ENCODE measurements at regions not wholly inside any gene's neighbourhood (a gene's known extent, or its start where the extent isn't known, plus 50 kb on each side); places are given as distances from the start of the nearest gene placed in this dataset.

DNA sequence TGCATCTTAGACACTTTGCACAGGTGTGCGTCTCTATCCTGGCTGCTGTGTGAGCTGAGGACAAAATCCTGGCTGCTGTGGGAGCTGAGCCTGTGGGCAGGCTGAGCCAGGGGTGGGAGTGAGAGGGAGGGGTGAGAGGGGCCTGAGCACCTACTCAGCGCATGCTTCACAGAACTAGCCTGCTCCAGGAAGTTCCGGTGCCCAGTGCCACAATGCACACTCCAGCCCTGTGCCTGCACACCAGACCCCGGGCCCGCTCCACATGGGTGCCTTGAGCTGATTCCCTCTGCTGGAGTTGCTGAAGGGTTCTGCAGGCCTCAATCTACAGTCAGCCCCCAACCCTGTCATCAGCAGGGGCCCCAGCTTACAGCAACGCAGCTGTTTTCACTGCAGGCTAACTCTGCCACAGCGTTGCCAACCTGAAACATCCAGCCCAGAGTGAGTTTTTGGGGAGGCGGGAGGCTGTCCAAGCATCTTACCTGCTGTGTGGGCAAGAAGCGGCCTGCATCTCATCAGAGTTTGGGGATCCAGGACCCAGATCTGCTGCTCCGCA is 1377.9 kb downstream of the TBC1D22A start:
- TF ChIP-seq ZFP30 (CRISPR knock-in tag; IDR thresholded peaks at IDR 0.05) (no peak), OSR1 (CRISPR knock-in tag; IDR thresholded peaks at IDR 0.05) (no peak), CSDC2 (CRISPR knock-in tag; IDR thresholded peaks at IDR 0.05) (no peak), CREB5 (CRISPR knock-in tag; IDR thresholded peaks at IDR 0.05; ENCODE audit: low read depth) (no peak), ISL1 (CRISPR knock-in tag; IDR thresholded peaks at IDR 0.05) (no peak)
- TF ChIP-seq, protein P1, sequence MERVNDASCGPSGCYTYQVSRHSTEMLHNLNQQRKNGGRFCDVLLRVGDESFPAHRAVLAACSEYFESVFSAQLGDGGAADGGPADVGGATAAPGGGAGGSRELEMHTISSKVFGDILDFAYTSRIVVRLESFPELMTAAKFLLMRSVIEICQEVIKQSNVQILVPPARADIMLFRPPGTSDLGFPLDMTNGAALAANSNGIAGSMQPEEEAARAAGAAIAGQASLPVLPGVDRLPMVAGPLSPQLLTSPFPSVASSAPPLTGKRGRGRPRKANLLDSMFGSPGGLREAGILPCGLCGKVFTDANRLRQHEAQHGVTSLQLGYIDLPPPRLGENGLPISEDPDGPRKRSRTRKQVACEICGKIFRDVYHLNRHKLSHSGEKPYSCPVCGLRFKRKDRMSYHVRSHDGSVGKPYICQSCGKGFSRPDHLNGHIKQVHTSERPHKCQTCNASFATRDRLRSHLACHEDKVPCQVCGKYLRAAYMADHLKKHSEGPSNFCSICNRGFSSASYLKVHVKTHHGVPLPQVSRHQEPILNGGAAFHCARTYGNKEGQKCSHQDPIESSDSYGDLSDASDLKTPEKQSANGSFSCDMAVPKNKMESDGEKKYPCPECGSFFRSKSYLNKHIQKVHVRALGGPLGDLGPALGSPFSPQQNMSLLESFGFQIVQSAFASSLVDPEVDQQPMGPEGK (CRISPR knock-in tag; IDR thresholded peaks at IDR 0.05; ENCODE audit: borderline replicate concordance): no peak
- ATAC-seq: no peak

GRCh38 chr22:48139776-48140175 is 1377.3 kb downstream of the TBC1D22A start:
- ATAC-seq: no peak
- TF ChIP-seq CSRNP3 (CRISPR knock-in tag; IDR thresholded peaks at IDR 0.05) (no peak), TOX (CRISPR knock-in tag; IDR thresholded peaks at IDR 0.05; ENCODE audit: borderline replicate concordance) (no peak), ISL1 (CRISPR knock-in tag; IDR thresholded peaks at IDR 0.05) (no peak), BACH2 (CRISPR knock-in tag; IDR thresholded peaks at IDR 0.05; ENCODE audit: borderline replicate concordance) (no peak), CREB5 (CRISPR knock-in tag; IDR thresholded peaks at IDR 0.05; ENCODE audit: low read depth) (no peak), TSHZ2 (CRISPR knock-in tag; IDR thresholded peaks at IDR 0.05) (no peak), PPARA (CRISPR knock-in tag; IDR thresholded peaks at IDR 0.05; ENCODE audit: borderline replicate concordance) (no peak), ZNF565 (CRISPR knock-in tag; conservative IDR thresholded peaks at IDR 0.05; ENCODE audit: low read depth) (no peak), ZNF8 (CRISPR knock-in tag; IDR thresholded peaks at IDR 0.05) (no peak), CSDC2 (CRISPR knock-in tag; IDR thresholded peaks at IDR 0.05) (no peak), ZFP30 (CRISPR knock-in tag; IDR thresholded peaks at IDR 0.05) (no peak), ARNTL (CRISPR knock-in tag; IDR thresholded peaks at IDR 0.05; ENCODE audit: borderline replicate concordance, low read depth) (no peak)

DNA sequence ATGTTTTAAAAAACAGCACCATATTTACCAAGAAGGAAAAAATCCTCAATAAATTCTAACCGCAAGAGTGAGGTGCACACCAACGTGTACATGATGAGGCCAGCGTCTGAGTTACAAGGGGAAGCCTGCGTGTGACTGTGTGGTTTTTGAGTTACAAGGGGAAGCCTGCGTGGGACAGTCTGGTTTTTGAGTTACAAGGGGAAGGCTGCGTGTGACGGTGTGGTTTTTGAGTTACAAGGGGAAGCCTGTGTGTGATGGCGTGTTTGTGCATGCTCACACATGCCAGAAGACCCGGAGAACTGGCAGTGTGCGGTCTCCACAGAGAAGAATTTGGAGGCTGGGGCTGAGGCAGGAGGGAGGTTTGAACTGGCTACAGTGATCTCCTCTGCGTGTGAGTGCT is 1376.4 kb downstream of the TBC1D22A start:
- ATAC-seq: no peak
- TF ChIP-seq BACH2 (CRISPR knock-in tag; IDR thresholded peaks at IDR 0.05; ENCODE audit: borderline replicate concordance) (no peak), ZFP30 (CRISPR knock-in tag; IDR thresholded peaks at IDR 0.05) (no peak), SNAI2 (CRISPR knock-in tag; IDR thresholded peaks at IDR 0.05) (no peak), ESRRG (CRISPR knock-in tag; IDR thresholded peaks at IDR 0.05) (no peak), ZC3H10 (CRISPR knock-in tag; IDR thresholded peaks at IDR 0.05) (no peak)

DNA sequence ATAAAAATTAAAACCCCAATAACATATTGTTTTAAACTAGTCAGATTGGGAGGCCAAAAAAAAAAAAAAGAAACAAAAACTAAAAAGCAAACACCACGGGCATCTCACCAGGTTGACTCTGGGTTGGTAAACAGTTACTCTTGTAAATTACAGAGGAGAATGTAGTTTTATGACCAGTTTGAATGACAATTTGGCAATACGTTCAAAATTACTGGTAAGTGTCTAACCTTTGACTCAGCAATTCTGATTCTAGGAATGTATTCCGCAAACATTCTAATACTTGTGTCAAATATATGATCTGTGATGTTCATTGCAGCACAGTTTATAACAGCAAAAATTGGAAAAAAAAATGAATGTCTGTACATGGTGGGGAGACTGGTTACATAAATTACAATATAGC is 1376.0 kb downstream of the TBC1D22A start:
- no peak for ATAC-seq
- TF ChIP-seq ZNF70 (CRISPR knock-in tag; IDR thresholded peaks at IDR 0.05) (no peak), ESRRG (CRISPR knock-in tag; IDR thresholded peaks at IDR 0.05) (no peak), OSR1 (CRISPR knock-in tag; IDR thresholded peaks at IDR 0.05) (no peak), TSHZ2 (CRISPR knock-in tag; IDR thresholded peaks at IDR 0.05) (no peak), ZC3H10 (CRISPR knock-in tag; IDR thresholded peaks at IDR 0.05) (no peak), ARNTL (CRISPR knock-in tag; IDR thresholded peaks at IDR 0.05; ENCODE audit: borderline replicate concordance, low read depth) (no peak), ZNF565 (CRISPR knock-in tag; conservative IDR thresholded peaks at IDR 0.05; ENCODE audit: low read depth) (no peak), ZNF8 (CRISPR knock-in tag; IDR thresholded peaks at IDR 0.05) (no peak)
- TF ChIP-seq, protein P1 (CRISPR knock-in tag; IDR thresholded peaks at IDR 0.05; ENCODE audit: borderline replicate concordance): no peak

Data from SK-N-SH treated with all-trans-retinoic acid at 6 μM for 48 hours (cell line).